HepG2 (cell line): ENCODE measurements at regions not wholly inside any gene's neighbourhood (a gene's known extent, or its start where the extent isn't known, plus 50 kb on each side); places are given as distances from the start of the nearest gene placed in this dataset.

Experiments used
- FIP1L1 ChIP-seq: fragments of 200-400 bp; formaldehyde crosslinking; IDR thresholded peaks from 2 replicates; pipeline ENCODE4 v1.6.1; 2018; ENCODE audit warnings: low read depth, mild to moderate bottlenecking, low read length, moderate library complexity, borderline replicate concordance; ENCODE audit not compliant: insufficient read depth
- GTF2F1 ChIP-seq: fragments of 150-350 bp; IDR thresholded peaks from 2 replicates; pipeline ENCODE4 v1.6.1; 2014; ENCODE audit warnings: low read length
- JDP2 ChIP-seq: sonication (generic); formaldehyde crosslinking; IDR thresholded peaks from 2 replicates; pipeline ENCODE4 v1.8.1; 2022; ENCODE audit warnings: missing genetic modification reagents, borderline replicate concordance
- KDM5B ChIP-seq: sonication (generic); formaldehyde crosslinking; IDR thresholded peaks from 2 replicates; pipeline ENCODE4 v1.4.0; 2020; ENCODE audit warnings: missing genetic modification reagents, mild to moderate bottlenecking, borderline replicate concordance
- NCOR1 ChIP-seq: fragments of 200-600 bp; sonication (generic); IDR thresholded peaks from 2 replicates; pipeline ENCODE4 v1.7.0; 2017; ENCODE audit warnings: antibody characterized with exemption, low read length, borderline replicate concordance
- PHF20 ChIP-seq: sonication (generic); formaldehyde crosslinking; IDR thresholded peaks from 2 replicates; pipeline ENCODE4 v1.5.0; 2020; ENCODE audit warnings: mild to moderate bottlenecking, missing genetic modification reagents
- SCMH1 ChIP-seq: sonication (generic); formaldehyde crosslinking; IDR thresholded peaks from 2 replicates; pipeline ENCODE4 v1.9.0; 2021; ENCODE audit warnings: missing genetic modification reagents, mild to moderate bottlenecking, borderline replicate concordance
- SMARCC2 ChIP-seq: fragments of 450-650 bp; IDR thresholded peaks from 2 replicates; pipeline ENCODE4 v1.6.1; 2017; ENCODE audit warnings: antibody characterized with exemption, mild to moderate bottlenecking
- SRSF1 ChIP-seq: fragments of 200-400 bp; formaldehyde crosslinking; optimal IDR thresholded peaks from 2 replicates; pipeline ENCODE3; 2017; ENCODE audit warnings: mild to moderate bottlenecking, low read depth, low read length, moderate library complexity
- TGIF2 ChIP-seq: IDR thresholded peaks from 2 replicates; pipeline ENCODE4 v1.6.1; 2016; ENCODE audit warnings: control low read depth, missing compliant biosample characterization
- XRCC5 ChIP-seq: fragments of 200-400 bp; formaldehyde crosslinking; optimal IDR thresholded peaks from 2 replicates; pipeline ENCODE3; 2017; ENCODE audit warnings: mild to moderate bottlenecking, low read length
- YEATS4 ChIP-seq: sonication (generic); formaldehyde crosslinking; IDR thresholded peaks from 2 replicates; pipeline ENCODE4 v1.4.0; 2020; ENCODE audit warnings: missing genetic modification reagents, borderline replicate concordance
- ZFP37 ChIP-seq: sonication (generic); formaldehyde crosslinking; IDR thresholded peaks from 2 replicates; pipeline ENCODE4 v1.4.0; 2020; ENCODE audit warnings: missing genetic modification reagents, borderline replicate concordance
- ZKSCAN5 ChIP-seq: sonication (generic); formaldehyde crosslinking; IDR thresholded peaks from 2 replicates; pipeline ENCODE4 v1.5.1; 2020; ENCODE audit warnings: mild to moderate bottlenecking, missing genetic modification reagents
- ZNF333 ChIP-seq: sonication (generic); formaldehyde crosslinking; IDR thresholded peaks from 2 replicates; pipeline ENCODE4 v1.4.0; 2020; ENCODE audit warnings: mild to moderate bottlenecking, missing genetic modification reagents, borderline replicate concordance
- ZNF546 ChIP-seq: sonication (generic); formaldehyde crosslinking; conservative IDR thresholded peaks from 2 replicates; pipeline ENCODE4 v1.8.1; 2023; ENCODE audit warnings: mild to moderate bottlenecking, missing genetic modification reagents
- TF ChIP-seq, protein P1 (sequence below): sonication (generic); formaldehyde crosslinking; IDR thresholded peaks from 2 replicates; pipeline ENCODE4 v1.9.0; 2022; ENCODE audit warnings: low read depth, missing genetic modification reagents
- TF ChIP-seq, protein P2 (sequence below): sonication (generic); formaldehyde crosslinking; IDR thresholded peaks from 2 replicates; pipeline ENCODE4 v1.4.0; 2020; ENCODE audit warnings: missing genetic modification reagents
- TF ChIP-seq, protein P3 (sequence below), 2 experiments: fragments of 450-650 bp in 1 of 2; sonication (generic) in 1 of 2; formaldehyde crosslinking; IDR thresholded peaks; 2 replicates each; pipeline versions ENCODE4 v1.5.0 to v1.8.0; 2020 to 2022; ENCODE audit warnings: mild to moderate bottlenecking in 1 of 2, missing genetic modification reagents in 1 of 2
- TF ChIP-seq, protein P4 (sequence below): IDR thresholded peaks from 2 replicates; pipeline ENCODE4 v1.6.1; 2016; ENCODE audit warnings: missing genetic modification reagents, missing compliant biosample characterization

DNA sequence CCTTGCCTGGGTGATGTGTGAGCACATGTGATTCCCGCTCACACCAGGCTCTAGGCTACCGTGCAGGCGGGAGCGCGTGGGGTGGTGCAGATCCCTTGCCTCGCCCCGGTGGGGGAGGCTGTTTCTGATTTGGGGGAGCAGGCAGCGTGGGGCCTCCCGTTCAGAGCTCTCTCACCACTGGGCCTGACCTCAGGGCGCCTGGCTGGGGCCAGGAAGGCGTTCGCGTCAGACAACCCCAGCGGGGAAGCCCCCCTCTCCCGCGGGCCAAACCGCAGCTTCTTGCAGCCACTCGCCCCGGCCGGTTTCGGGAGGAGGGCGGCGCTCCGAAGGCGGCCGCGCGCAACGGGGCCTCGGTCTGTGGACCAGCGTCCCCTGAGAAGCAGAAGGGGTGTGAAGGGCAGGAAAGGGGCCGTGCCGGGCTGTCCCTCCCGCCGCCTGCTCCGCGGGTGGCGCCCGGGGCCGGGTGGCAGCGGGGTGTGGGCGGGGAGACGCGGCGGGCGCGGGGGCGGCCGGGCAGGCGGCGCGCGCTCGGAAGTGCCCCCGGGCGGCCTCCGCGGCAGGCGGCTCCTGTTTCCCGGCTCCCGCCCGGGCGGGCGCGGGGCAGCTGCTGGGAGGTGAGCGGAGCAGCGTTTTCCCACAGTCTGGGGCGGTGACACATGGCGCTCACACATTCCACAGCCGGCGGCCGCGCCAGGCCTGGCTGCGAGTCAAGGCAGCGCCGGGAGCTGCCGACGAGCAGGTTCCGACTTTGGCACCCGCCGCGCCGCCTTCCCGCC lies 65.1 kb upstream of the HES1 start (continued):
- TF ChIP-seq, protein P1, sequence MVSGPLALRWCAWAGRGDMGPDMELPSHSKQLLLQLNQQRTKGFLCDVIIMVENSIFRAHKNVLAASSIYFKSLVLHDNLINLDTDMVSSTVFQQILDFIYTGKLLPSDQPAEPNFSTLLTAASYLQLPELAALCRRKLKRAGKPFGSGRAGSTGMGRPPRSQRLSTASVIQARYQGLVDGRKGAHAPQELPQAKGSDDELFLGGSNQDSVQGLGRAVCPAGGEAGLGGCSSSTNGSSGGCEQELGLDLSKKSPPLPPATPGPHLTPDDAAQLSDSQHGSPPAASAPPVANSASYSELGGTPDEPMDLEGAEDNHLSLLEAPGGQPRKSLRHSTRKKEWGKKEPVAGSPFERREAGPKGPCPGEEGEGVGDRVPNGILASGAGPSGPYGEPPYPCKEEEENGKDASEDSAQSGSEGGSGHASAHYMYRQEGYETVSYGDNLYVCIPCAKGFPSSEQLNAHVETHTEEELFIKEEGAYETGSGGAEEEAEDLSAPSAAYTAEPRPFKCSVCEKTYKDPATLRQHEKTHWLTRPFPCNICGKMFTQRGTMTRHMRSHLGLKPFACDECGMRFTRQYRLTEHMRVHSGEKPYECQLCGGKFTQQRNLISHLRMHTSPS (CRISPR knock-in tag) = peak; percentile 68; the same call in 1 of the 2 replicates
- TF ChIP-seq, protein P2, sequence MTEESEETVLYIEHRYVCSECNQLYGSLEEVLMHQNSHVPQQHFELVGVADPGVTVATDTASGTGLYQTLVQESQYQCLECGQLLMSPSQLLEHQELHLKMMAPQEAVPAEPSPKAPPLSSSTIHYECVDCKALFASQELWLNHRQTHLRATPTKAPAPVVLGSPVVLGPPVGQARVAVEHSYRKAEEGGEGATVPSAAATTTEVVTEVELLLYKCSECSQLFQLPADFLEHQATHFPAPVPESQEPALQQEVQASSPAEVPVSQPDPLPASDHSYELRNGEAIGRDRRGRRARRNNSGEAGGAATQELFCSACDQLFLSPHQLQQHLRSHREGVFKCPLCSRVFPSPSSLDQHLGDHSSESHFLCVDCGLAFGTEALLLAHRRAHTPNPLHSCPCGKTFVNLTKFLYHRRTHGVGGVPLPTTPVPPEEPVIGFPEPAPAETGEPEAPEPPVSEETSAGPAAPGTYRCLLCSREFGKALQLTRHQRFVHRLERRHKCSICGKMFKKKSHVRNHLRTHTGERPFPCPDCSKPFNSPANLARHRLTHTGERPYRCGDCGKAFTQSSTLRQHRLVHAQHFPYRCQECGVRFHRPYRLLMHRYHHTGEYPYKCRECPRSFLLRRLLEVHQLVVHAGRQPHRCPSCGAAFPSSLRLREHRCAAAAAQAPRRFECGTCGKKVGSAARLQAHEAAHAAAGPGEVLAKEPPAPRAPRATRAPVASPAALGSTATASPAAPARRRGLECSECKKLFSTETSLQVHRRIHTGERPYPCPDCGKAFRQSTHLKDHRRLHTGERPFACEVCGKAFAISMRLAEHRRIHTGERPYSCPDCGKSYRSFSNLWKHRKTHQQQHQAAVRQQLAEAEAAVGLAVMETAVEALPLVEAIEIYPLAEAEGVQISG (CRISPR knock-in tag) = peak; percentile 84
- peak; percentile 46; the same call in 1 of the 2 replicates for TF ChIP-seq PHF20 (CRISPR knock-in tag)
- no peak for TF ChIP-seq SCMH1
- TF ChIP-seq KDM5B (CRISPR knock-in tag) = peak; percentile 97
- TF ChIP-seq, protein P3, sequence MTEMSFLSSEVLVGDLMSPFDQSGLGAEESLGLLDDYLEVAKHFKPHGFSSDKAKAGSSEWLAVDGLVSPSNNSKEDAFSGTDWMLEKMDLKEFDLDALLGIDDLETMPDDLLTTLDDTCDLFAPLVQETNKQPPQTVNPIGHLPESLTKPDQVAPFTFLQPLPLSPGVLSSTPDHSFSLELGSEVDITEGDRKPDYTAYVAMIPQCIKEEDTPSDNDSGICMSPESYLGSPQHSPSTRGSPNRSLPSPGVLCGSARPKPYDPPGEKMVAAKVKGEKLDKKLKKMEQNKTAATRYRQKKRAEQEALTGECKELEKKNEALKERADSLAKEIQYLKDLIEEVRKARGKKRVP (CRISPR knock-in tag; IDR thresholded peaks at IDR 0.05) = peak in 1 of 2 experiments; percentile 82; a peak in 2 of 4 replicates
- no peak for TF ChIP-seq SRSF1
- TF ChIP-seq TGIF2 (CRISPR knock-in tag) = peak; percentile 82; the same call in 1 of the 2 replicates
- TF ChIP-seq GTF2F1 = no peak
- peak; percentile 53; the same call in 1 of the 2 replicates for TF ChIP-seq YEATS4 (CRISPR knock-in tag)
- TF ChIP-seq ZFP37 (CRISPR knock-in tag) = peak; percentile 94
- TF ChIP-seq FIP1L1 = no peak
- no peak for TF ChIP-seq ZNF333
- 0 out of 2 replicates have a peak, but pooled peaks have one; percentile 92 for TF ChIP-seq ZNF546 (CRISPR knock-in tag)
- TF ChIP-seq SMARCC2 = no peak
- TF ChIP-seq XRCC5 = no peak
- TF ChIP-seq, protein P4, sequence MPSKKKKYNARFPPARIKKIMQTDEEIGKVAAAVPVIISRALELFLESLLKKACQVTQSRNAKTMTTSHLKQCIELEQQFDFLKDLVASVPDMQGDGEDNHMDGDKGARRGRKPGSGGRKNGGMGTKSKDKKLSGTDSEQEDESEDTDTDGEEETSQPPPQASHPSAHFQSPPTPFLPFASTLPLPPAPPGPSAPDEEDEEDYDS (CRISPR knock-in tag) = 0 out of 2 replicates have a peak, but pooled peaks have one; percentile 27
- 0 out of 2 replicates have a peak, but pooled peaks have one; percentile 5 for TF ChIP-seq ZKSCAN5
- no peak for TF ChIP-seq NCOR1
- TF ChIP-seq JDP2 (CRISPR knock-in tag) = peak; percentile 33; the same call in 1 of the 2 replicates
